Brain microvascular endothelial cell (primary cell): ENCODE measurements at regions not wholly inside any gene's neighbourhood (a gene's known extent, or its start where the extent isn't known, plus 50 kb on each side); places are given as distances from the start of the nearest gene placed in this dataset.
A peak's percentile ranks its signal among the peaks of the same experiment; 100 is the strongest.
"Not testable (repeated sequence)": the region's sequence is repeated elsewhere in the genome, so short reads cannot be mapped to it uniquely, and the experiment has no call there.

ENCODE experiments used
- DNase-seq: peaks from one replicate; pipeline ENCODE4 v3.0.0-alpha.2; 2020
- H3K27ac ChIP-seq: fragments of 250-450 bp; sonication (Bioruptor Pico); 2 replicates; pipeline ENCODE4 v1.5.1; 2020; ENCODE audit warnings: mild to moderate bottlenecking, moderate library complexity
- H3K27me3 ChIP-seq: fragments of 250-450 bp; sonication (Bioruptor Pico); replicated peaks from 2 replicates; pipeline ENCODE4 v1.5.1; 2020; ENCODE audit warnings: mild to moderate bottlenecking
- H3K36me3 ChIP-seq: fragments of 250-450 bp; sonication (Bioruptor Pico); replicated peaks from 2 replicates; pipeline ENCODE4 v1.5.1; 2020; ENCODE audit warnings: mild to moderate bottlenecking
- H3K4me3 ChIP-seq: 2 replicates; pipeline ENCODE4 v1.5.1; 2011; ENCODE audit warnings: low read depth, mild to moderate bottlenecking, control low read depth, low read length, moderate library complexity
- CTCF ChIP-seq: IDR thresholded peaks from 2 replicates; pipeline ENCODE4 v1.5.1; 2011; ENCODE audit warnings: low read depth, mild to moderate bottlenecking, moderate library complexity, low read length, control low read depth, inconsistent platforms; ENCODE audit errors: missing control alignments
- in situ Hi-C: cut with HindIII; loops from 2 replicates; pipeline ENCODE4 v1.10.0; 2017; ENCODE audit warnings: low sequenced_read_pairs, low pct_ligation_motif_present

- in situ Hi-C loops: no loop called here
- no peak for TF ChIP-seq CTCF
- H3K27ac ChIP-seq: no peak overlapping the region
Measured at GRCh38 chr2:64918220-64918886, 70.8 kb upstream of the SLC1A4 start.

GRCh38 chr2:64919261-64919660 lies 69.9 kb upstream of the SLC1A4 start:
- Histone ChIP-seq H3K27me3 (no peaks in the 10 kb centered on the region), H3K27ac (no peak overlapping the region), H3K36me3 (no peaks in the 10 kb centered on the region), H3K4me3 (no peak overlapping the region)
- in situ Hi-C loops: no loop called here
- no peak for TF ChIP-seq CTCF
- no peak for DNase-seq

More at GRCh38 chr2:64918220-64918886, 70.8 kb upstream of the SLC1A4 start:
- H3K36me3 ChIP-seq: no peaks in the 10 kb centered on the region
- no peaks in the 10 kb centered on the region for H3K27me3 ChIP-seq
- no peak for DNase-seq
- peak overlapping the region; percentile 50 for H3K4me3 ChIP-seq

GRCh38 chr2:64922482-64923384 lies 66.5 kb upstream of the SLC1A4 start:
- no peak for DNase-seq
- Histone ChIP-seq H3K36me3 (no peaks in the 10 kb centered on the region), H3K4me3 (no peak overlapping the region), H3K27ac (no peak overlapping the region), H3K27me3 (no peaks in the 10 kb centered on the region)
- in situ Hi-C loops: no loop called here
- no peak for TF ChIP-seq CTCF

- no peak overlapping the region for H3K27ac ChIP-seq
- H3K36me3 ChIP-seq: no peaks in the 10 kb centered on the region
- no peaks in the 10 kb centered on the region for H3K27me3 ChIP-seq
- TF ChIP-seq CTCF: no peak
- no peak overlapping the region for H3K4me3 ChIP-seq
- DNase-seq: no peak
- in situ Hi-C loops: no loop called here
Measured at GRCh38 chr2:64923385-64923710, 65.9 kb upstream of the SLC1A4 start.

GRCh38 chr2:64924170-64924934 lies 64.8 kb upstream of the SLC1A4 start:
- in situ Hi-C loops: no loop called here
- Histone ChIP-seq H3K36me3 (no peaks in the 10 kb centered on the region), H3K27me3 (no peaks in the 10 kb centered on the region), H3K4me3 (no peak overlapping the region), H3K27ac (no peak overlapping the region)
- TF ChIP-seq CTCF: no peak
- no peak for DNase-seq

- H3K4me3 ChIP-seq, H3K36me3 ChIP-seq, H3K27me3 ChIP-seq, in situ Hi-C loops, H3K27ac ChIP-seq, DNase-seq: not testable (repeated sequence)
Measured at GRCh38 chr2:64925930-64926722, 63.1 kb upstream of the SLC1A4 start.
